WI38 (cell line): ENCODE measurements at regions not wholly inside any gene's neighbourhood (a gene's known extent, or its start where the extent isn't known, plus 50 kb on each side); places are given as distances from the start of the nearest gene placed in this dataset.

Experiments used
- H3K4me3 ChIP-seq: 2 replicates; pipeline ENCODE4 v1.5.1; 2011; ENCODE audit warnings: low read depth, mild to moderate bottlenecking, control low read depth, low read length
- TF ChIP-seq, protein P1 (sequence below): IDR thresholded peaks from 2 replicates; pipeline ENCODE4 v1.5.1; 2012; ENCODE audit warnings: low read depth, mild to moderate bottlenecking, control low read depth, low read length

DNA sequence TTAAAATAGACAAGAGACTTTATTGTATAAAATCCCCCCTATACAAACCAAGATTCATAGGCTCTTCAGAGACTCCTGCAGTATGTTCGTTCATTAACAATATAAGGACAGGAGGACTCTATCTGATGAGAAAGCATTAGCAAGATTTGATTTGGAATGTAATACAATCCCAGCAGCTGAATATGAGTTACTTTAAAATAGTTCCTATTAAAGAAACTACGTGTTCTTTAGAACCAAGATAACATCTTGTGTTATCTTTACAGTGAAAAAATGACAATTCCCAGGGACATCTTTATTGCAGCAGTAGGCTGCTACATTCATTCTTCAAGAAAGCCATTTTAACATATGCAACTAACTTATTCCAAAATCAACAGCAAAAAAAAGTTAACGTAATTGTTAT, 1360.1 kb upstream of the GJE1 start:
- H3K4me3 ChIP-seq, result no peak overlapping the region
- TF ChIP-seq, protein P1, sequence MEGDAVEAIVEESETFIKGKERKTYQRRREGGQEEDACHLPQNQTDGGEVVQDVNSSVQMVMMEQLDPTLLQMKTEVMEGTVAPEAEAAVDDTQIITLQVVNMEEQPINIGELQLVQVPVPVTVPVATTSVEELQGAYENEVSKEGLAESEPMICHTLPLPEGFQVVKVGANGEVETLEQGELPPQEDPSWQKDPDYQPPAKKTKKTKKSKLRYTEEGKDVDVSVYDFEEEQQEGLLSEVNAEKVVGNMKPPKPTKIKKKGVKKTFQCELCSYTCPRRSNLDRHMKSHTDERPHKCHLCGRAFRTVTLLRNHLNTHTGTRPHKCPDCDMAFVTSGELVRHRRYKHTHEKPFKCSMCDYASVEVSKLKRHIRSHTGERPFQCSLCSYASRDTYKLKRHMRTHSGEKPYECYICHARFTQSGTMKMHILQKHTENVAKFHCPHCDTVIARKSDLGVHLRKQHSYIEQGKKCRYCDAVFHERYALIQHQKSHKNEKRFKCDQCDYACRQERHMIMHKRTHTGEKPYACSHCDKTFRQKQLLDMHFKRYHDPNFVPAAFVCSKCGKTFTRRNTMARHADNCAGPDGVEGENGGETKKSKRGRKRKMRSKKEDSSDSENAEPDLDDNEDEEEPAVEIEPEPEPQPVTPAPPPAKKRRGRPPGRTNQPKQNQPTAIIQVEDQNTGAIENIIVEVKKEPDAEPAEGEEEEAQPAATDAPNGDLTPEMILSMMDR, result no peak

GRCh38 chr6:140768133-140768532, 1364.6 kb upstream of the GJE1 start:
- TF ChIP-seq, protein P1, result no peak
- no peak overlapping the region for H3K4me3 ChIP-seq

GRCh38 chr6:140766999-140767398, 1365.7 kb upstream of the GJE1 start:
- no peak overlapping the region for H3K4me3 ChIP-seq
- TF ChIP-seq, protein P1, result no peak

DNA sequence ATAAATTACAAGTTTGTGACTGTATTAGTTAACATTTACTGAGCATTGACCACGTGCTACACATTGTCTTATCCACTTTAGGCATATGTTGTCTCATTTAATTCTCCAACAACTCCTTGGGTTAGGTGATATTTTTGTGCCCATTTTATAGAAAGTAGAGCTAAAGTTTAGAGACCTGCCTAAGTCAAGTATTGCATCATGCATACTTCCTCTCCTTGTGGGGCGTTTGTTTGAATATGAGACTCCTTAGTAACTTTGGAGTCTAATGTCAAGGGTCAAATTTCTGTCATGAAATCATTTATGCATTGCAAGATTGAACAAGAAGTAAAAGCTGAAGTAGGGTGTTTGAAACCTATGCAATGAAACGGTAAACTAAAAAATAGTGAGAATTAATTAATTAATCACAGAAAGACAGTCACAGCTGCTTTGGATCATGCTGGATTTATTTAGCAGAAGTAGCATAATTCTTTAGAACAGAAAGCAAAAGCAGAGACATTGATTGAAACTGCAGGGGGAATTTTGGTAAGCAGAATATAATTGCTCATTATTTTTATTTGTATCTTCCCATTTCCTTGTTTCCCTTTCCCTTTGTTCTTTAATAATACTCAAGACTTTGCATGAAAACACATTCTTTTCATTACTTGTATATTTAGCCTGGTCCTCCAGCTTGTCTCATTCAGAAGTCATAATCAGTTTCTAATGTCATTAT, 1374.4 kb upstream of the GJE1 start:
- no peak overlapping the region for H3K4me3 ChIP-seq
- TF ChIP-seq, protein P1, result no peak

GRCh38 chr6:140752234-140752633, 1377.8 kb upstream of the CITED2 start:
- no peak overlapping the region for H3K4me3 ChIP-seq

DNA sequence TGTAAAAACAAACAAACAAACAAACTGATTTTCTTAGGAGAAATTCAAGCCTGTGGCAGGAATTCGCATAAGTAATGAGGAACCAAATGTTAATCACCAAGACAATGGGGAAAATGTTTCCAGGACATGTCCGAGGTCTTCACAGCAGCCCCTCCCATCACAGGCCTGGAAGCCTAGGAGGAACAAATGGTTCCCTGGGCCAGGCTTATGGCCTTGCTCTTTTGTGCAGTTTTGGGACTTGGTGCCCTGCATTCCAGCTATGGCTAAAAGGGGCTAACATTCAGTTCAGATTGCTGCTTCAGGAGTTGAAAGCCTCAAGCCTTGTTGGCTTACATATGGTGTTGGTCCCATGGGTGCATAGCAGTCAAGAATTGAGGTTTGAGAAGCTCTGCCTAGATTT, 1372.7 kb upstream of the CITED2 start:
- no peak overlapping the region for H3K4me3 ChIP-seq
- TF ChIP-seq, protein P1, result no peak

More at GRCh38 chr6:140752234-140752633, 1377.8 kb upstream of the CITED2 start:
- TF ChIP-seq, protein P1, result no peak

GRCh38 chr6:140744659-140745320, 1370.3 kb upstream of the CITED2 start:
- H3K4me3 ChIP-seq, result no peak overlapping the region
- TF ChIP-seq, protein P1, result no peak
